Type B pancreatic cell (in vitro differentiated cells): ENCODE measurements at regions not wholly inside any gene's neighbourhood (a gene's known extent, or its start where the extent isn't known, plus 50 kb on each side); places are given as distances from the start of the nearest gene placed in this dataset.

Experiments used
- DNase-seq: peaks from one replicate; pipeline ENCODE4 v3.0.0; 2021; ENCODE audit warnings: mixed read lengths; ENCODE audit not compliant: unreplicated experiment; ENCODE audit errors: extremely low spot score
- H3K27ac Mint-ChIP-seq: 2 replicates; pipeline ENCODE4 v1.8.0; 2021; ENCODE audit warnings: mild to moderate bottlenecking, mixed read lengths
- H3K27me3 Mint-ChIP-seq: 2 replicates; pipeline ENCODE4 v1.8.0; 2021; ENCODE audit warnings: mixed read lengths
- H3K36me3 Mint-ChIP-seq: 2 replicates; pipeline ENCODE4 v1.8.0; 2021; ENCODE audit warnings: mixed read lengths
- H3K4me1 Mint-ChIP-seq: one replicate; pipeline ENCODE4 v1.8.0; 2021; ENCODE audit warnings: mixed read lengths; ENCODE audit not compliant: unreplicated experiment
- H3K4me3 Mint-ChIP-seq: 2 replicates; pipeline ENCODE4 v1.8.0; 2021; ENCODE audit warnings: mild to moderate bottlenecking, mixed read lengths
- H3K9me3 Mint-ChIP-seq: 2 replicates; pipeline ENCODE4 v1.8.0; 2021; ENCODE audit warnings: mixed read lengths
- TF ChIP-seq, protein P1 (sequence below): fragments of 200-600 bp; sonication (generic); conservative IDR thresholded peaks from 2 replicates; pipeline ENCODE4 v1.5.0; 2021; ENCODE audit warnings: antibody characterized with exemption, mild to moderate bottlenecking

DNA sequence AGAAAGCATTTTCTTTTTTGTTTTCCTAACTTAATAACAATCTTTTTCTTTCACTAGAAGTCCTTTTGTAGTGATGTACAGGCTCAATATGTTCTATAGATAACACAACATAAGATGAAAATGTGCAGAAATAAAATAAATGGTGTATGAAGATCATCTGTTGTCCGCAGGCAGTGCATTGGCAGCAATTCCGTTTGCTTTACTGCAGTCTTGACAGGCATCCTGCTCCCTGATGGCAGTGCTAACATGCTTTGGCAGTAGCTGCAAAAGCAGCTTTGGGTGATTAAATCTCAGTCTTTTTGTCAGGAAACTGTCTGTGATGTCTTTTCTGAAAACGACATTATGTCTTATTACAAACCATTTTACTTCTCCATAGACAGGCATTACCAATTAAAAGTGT lies 131.4 kb downstream of the TRAM1L1 start:
- Mint-ChIP-seq H3K36me3 (no peaks in the 10 kb centered on the region), H3K27me3 (no peaks in the 10 kb centered on the region), H3K4me3 (no peak overlapping the region), H3K27ac (no peak overlapping the region), H3K4me1 (no peaks in the 10 kb centered on the region), H3K9me3 (peaks cover 4% of the 10 kb centered on the region)
- TF ChIP-seq, protein P1, sequence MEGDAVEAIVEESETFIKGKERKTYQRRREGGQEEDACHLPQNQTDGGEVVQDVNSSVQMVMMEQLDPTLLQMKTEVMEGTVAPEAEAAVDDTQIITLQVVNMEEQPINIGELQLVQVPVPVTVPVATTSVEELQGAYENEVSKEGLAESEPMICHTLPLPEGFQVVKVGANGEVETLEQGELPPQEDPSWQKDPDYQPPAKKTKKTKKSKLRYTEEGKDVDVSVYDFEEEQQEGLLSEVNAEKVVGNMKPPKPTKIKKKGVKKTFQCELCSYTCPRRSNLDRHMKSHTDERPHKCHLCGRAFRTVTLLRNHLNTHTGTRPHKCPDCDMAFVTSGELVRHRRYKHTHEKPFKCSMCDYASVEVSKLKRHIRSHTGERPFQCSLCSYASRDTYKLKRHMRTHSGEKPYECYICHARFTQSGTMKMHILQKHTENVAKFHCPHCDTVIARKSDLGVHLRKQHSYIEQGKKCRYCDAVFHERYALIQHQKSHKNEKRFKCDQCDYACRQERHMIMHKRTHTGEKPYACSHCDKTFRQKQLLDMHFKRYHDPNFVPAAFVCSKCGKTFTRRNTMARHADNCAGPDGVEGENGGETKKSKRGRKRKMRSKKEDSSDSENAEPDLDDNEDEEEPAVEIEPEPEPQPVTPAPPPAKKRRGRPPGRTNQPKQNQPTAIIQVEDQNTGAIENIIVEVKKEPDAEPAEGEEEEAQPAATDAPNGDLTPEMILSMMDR, result no peak
- no peak for DNase-seq

DNA sequence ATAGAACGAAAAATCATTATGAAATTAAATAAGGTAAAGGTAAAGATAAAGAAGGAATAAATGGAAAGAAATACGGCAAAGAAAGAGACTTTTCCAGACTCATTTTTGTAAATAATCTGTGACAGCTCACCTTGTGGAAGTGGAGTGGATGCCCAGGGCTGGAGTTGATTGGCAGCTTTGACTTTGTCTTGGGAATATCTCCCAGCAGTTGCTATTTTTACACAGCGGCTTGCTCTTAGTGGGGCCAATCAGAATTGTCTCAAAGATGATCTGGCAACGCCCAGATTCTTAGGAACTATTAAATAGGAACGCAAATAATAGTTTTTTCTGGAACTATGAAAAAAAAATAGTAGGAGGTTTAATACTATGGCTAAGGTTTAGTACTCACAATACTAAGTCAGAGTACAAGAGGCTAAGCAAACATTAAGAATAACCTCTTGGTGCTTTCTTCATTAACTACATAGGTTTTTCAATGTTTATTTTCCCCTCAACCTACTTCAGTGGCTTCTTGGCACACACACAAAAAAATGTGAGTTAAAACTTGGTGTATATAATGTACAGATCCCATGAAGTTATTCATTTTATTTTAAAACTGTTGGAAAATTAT lies 132.7 kb downstream of the TRAM1L1 start:
- Mint-ChIP-seq H3K27ac (no peak overlapping the region), H3K4me1 (no peaks in the 10 kb centered on the region), H3K4me3 (no peak overlapping the region), H3K36me3 (no peaks in the 10 kb centered on the region), H3K27me3 (no peaks in the 10 kb centered on the region), H3K9me3 (peaks cover 4% of the 10 kb centered on the region)
- no peak for DNase-seq
- TF ChIP-seq, protein P1, result no peak

DNA sequence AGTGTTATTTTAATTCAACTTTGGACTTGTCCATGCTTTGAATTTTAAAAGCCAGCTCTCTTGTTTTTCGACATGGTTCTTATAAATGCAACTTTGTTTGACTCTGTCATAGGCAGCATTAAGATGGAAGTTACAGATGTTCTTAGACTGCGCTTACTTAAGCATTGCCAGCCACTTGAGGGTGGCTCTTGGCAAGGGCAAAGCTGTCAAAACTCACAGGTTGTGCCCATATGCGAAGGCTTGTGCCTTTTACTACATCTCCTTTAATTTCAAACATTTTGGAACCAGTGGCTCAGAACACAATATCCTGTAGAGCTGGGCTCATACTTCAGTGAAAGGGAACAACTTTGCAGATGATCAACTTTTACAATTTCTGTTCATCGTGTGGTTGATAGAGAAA lies 135.5 kb downstream of the TRAM1L1 start:
- Mint-ChIP-seq H3K9me3 (no peaks in the 10 kb centered on the region), H3K36me3 (no peaks in the 10 kb centered on the region), H3K4me3 (no peak overlapping the region), H3K4me1 (no peaks in the 10 kb centered on the region), H3K27me3 (no peaks in the 10 kb centered on the region), H3K27ac (no peak overlapping the region)
- no peak for DNase-seq
- TF ChIP-seq, protein P1, result no peak

DNA sequence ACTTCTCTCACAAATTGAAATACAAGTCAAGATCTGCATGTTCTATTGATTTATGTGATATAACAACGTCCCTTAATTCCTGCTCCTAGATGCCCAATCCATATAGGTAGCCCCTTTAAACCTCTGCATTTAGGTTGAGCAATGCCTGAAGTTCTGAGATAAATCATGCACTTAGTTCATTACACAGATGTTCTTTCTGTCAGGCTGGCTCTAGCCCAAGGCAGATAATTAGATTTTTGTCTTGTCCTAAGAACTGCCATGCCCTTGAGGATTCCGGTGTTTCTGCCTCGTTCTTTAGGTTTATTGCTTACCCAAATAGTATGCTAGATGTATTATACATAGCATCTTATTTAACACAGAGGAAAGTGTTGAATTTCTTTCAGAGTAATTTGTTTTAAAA lies 143.1 kb downstream of the TRAM1L1 start:
- no peaks in the 10 kb centered on the region for H3K36me3 Mint-ChIP-seq
- H3K9me3 Mint-ChIP-seq, result no peaks in the 10 kb centered on the region
- H3K27me3 Mint-ChIP-seq, result no peaks in the 10 kb centered on the region
- no peak for DNase-seq
- no peak overlapping the region for H3K4me3 Mint-ChIP-seq
- TF ChIP-seq, protein P1, result no peak
- no peak overlapping the region for H3K27ac Mint-ChIP-seq
- H3K4me1 Mint-ChIP-seq, result no peaks in the 10 kb centered on the region

DNA sequence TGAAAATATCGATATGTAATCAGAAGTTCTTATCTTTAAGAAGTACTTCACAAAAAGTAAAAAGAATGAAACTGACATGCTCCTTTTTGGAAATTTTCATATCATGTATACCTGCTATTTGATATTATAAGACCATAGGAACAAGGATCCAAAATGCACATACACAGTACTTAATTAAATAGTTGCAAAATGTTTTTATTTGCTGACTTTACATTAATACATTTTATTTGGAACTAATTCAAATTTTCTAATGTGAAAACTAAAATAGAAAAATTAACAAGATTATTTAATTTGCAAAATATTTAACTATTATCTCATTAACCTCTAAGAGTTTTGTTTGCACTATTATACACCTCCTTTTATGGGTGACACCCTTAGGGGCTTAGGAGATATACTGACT lies 155.0 kb downstream of the TRAM1L1 start:
- no peaks in the 10 kb centered on the region for H3K9me3 Mint-ChIP-seq
- no peak overlapping the region for H3K4me3 Mint-ChIP-seq

More for the DNA sequence above, 155.0 kb downstream of the TRAM1L1 start:
- Mint-ChIP-seq H3K27ac (no peak overlapping the region), H3K36me3 (no peaks in the 10 kb centered on the region), H3K27me3 (peaks cover 4% of the 10 kb centered on the region), H3K4me1 (peaks cover 2% of the 10 kb centered on the region)
- TF ChIP-seq, protein P1, result no peak
- no peak for DNase-seq
